AG04450 (cell line): ENCODE measurements at regions not wholly inside any gene's neighbourhood (a gene's known extent, or its start where the extent isn't known, plus 50 kb on each side); places are given as distances from the start of the nearest gene placed in this dataset.

Source experiments
- CTCF ChIA-PET: fragments of 300-600, 350-600 bp; formaldehyde crosslinking; extraction: SDS; loops from one replicate; lab custom pipeline; 2022; ENCODE audit warnings: antibody characterized with exemption, inconsistent platforms; lab: Charles Lee
- POLR2A ChIA-PET: fragments of 350-600 bp; formaldehyde crosslinking; extraction: SDS; loops from one replicate; lab custom pipeline; 2021; ENCODE audit warnings: antibody characterized with exemption, inconsistent platforms; lab: Yijun Ruan, JAX
- DNase-seq: peaks from one replicate; pipeline ENCODE4 v3.0.0-alpha.2; 2011; ENCODE audit warnings: low read depth, low spot score
- H3K27ac ChIP-seq: one replicate; pipeline ENCODE4 v1.5.1; 2012; ENCODE audit warnings: low read depth, low read length, control low read depth
- H3K27me3 ChIP-seq: one replicate; pipeline ENCODE4 v1.6.0; 2012; ENCODE audit warnings: low read length; ENCODE audit not compliant: control insufficient read depth, insufficient read depth
- H3K4me3 ChIP-seq: 2 replicates; pipeline ENCODE4 v1.5.1; 2011; ENCODE audit warnings: mild to moderate bottlenecking, low read depth, low read length, control low read depth
- H3K9me3 ChIP-seq: 2 replicates; pipeline ENCODE4 v1.5.1; 2012; ENCODE audit warnings: low read length; ENCODE audit not compliant: control insufficient read depth, insufficient read depth
- TF ChIP-seq, protein P1 (sequence below): IDR thresholded peaks from 2 replicates; pipeline ENCODE4 v1.5.1; 2011; ENCODE audit warnings: low read depth, low read length, control low read depth, inconsistent platforms

DNA sequence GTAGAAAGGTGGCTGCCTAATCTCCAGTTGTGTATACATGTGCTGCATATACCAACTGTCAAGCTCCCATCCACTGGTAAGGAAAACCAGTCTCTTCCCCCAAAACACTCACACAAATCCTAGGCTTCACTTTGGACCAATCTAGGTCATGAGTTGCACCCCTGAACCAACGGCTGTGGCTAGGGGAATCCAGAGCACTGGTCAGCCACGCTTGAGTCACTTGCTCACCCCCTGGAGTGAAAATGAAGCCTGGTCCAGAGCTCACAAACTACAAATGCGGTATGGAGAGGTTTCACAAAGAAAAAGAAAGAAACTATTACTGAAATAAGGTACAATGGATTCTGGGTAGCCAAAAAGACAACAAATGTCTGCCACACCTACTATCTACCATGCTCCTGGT is 66.1 kb upstream of the NLK start:
- Histone ChIP-seq H3K4me3 (no peak overlapping the region), H3K27me3 (no peaks in the 10 kb centered on the region), H3K27ac (no peak overlapping the region), H3K9me3 (no peaks in the 10 kb centered on the region)
- no peak for DNase-seq
- POLR2A ChIA-PET = no interaction called here
- TF ChIP-seq, protein P1, sequence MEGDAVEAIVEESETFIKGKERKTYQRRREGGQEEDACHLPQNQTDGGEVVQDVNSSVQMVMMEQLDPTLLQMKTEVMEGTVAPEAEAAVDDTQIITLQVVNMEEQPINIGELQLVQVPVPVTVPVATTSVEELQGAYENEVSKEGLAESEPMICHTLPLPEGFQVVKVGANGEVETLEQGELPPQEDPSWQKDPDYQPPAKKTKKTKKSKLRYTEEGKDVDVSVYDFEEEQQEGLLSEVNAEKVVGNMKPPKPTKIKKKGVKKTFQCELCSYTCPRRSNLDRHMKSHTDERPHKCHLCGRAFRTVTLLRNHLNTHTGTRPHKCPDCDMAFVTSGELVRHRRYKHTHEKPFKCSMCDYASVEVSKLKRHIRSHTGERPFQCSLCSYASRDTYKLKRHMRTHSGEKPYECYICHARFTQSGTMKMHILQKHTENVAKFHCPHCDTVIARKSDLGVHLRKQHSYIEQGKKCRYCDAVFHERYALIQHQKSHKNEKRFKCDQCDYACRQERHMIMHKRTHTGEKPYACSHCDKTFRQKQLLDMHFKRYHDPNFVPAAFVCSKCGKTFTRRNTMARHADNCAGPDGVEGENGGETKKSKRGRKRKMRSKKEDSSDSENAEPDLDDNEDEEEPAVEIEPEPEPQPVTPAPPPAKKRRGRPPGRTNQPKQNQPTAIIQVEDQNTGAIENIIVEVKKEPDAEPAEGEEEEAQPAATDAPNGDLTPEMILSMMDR = no peak
- CTCF ChIA-PET = no interaction called here

GRCh38 chr17:27977751-27978688 is 64.5 kb upstream of the NLK start:
- no peak for DNase-seq
- CTCF ChIA-PET = no interaction called here
- H3K9me3 ChIP-seq = no peaks in the 10 kb centered on the region
- H3K27ac ChIP-seq = no peak overlapping the region
- POLR2A ChIA-PET = no interaction called here
- no peaks in the 10 kb centered on the region for H3K27me3 ChIP-seq
- TF ChIP-seq, protein P1 = no peak
- no peak overlapping the region for H3K4me3 ChIP-seq

DNA sequence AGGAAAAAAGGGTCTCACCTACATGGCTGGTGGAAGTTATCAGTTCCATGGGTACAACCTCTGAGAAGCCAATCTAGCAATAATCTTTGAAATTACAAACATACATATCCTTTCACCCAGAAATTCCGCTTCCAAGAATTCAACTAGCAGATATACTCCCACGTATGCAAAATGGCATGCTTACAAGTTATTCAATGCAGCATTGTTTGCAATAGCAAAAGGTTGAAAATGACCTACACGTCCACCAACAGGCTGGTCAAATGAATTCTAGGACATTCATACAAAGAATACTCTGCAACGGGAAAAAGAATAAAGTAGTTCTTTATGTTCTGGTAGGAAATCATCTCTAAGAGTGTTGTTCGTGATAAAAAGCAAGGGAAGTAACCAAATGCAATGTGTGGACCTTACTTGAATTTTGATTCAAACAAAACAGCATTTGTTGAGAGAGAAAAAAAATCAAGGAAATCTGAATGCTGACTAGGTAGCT is 63.7 kb upstream of the NLK start:
- CTCF ChIA-PET = no interaction called here
- Histone ChIP-seq H3K4me3 (no peak overlapping the region), H3K9me3 (no peaks in the 10 kb centered on the region), H3K27ac (no peak overlapping the region), H3K27me3 (no peaks in the 10 kb centered on the region)
- POLR2A ChIA-PET = no interaction called here
- TF ChIP-seq, protein P1 = no peak
- no peak for DNase-seq

DNA sequence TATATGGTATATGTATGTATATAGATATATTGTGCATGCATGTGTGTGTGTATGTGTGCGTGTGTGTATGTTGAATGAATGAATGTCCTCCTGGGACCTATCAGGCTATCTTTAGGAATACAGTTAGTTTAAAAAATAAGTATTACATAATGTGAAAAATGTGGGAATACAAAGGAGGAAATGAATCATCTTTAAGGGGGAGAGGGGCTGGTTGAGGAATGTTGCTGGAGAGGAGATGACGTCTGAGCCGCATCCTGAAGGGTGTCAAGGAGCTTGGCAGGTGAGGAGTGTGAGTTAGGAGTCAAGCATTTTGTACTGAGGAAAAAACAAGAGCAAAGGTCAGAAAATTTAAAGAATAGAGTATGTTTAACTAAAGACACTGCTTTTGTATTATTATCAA is 62.4 kb upstream of the NLK start:
- ChIA-PET POLR2A (no interaction called here), CTCF (no interaction called here)
- Histone ChIP-seq H3K4me3 (no peak overlapping the region), H3K27me3 (no peaks in the 10 kb centered on the region), H3K27ac (no peak overlapping the region), H3K9me3 (no peaks in the 10 kb centered on the region)
- peak; percentile 7 for DNase-seq
- TF ChIP-seq, protein P1 = no peak

- Histone ChIP-seq H3K4me3 (no peak overlapping the region), H3K27ac (no peak overlapping the region), H3K27me3 (no peaks in the 10 kb centered on the region), H3K9me3 (no peaks in the 10 kb centered on the region)
- POLR2A ChIA-PET = no interaction called here
- TF ChIP-seq, protein P1 = no peak
- CTCF ChIA-PET = no interaction called here
- DNase-seq = no peak
Observed at GRCh38 chr17:27981978-27982377, 60.5 kb upstream of the NLK start.
